Mesenchymal stem cell (in vitro differentiated cells and primary cell): ENCODE measurements at regions not wholly inside any gene's neighbourhood (a gene's known extent, or its start where the extent isn't known, plus 50 kb on each side); places are given as distances from the start of the nearest gene placed in this dataset.

Source experiments
- DNase-seq: peaks from one replicate; pipeline ENCODE4 v3.0.0-alpha.2; 2013
- H2AFZ ChIP-seq: one replicate; pipeline ENCODE4 v1.6.1; 2013; ENCODE audit warnings: low read depth, mild to moderate bottlenecking, control low read depth, inconsistent platforms, low read length, moderate library complexity
- H2AK5ac ChIP-seq: 2 replicates; pipeline ENCODE4 v1.6.1; 2013; ENCODE audit warnings: low read length, moderate library complexity, mild to moderate bottlenecking, inconsistent platforms; ENCODE audit not compliant: severe bottlenecking
- H2BK120ac ChIP-seq: one replicate; pipeline ENCODE4 v1.6.1; 2013; ENCODE audit warnings: low read depth, mild to moderate bottlenecking, inconsistent platforms, low read length, moderate library complexity
- H2BK12ac ChIP-seq, 2 experiments: one replicate each; pipeline ENCODE4 v1.6.1; 2013; ENCODE audit warnings: inconsistent platforms in 2 of 2, low read length in 2 of 2, mild to moderate bottlenecking in 2 of 2, moderate library complexity in 2 of 2, control low read depth in 1 of 2
- H2BK15ac ChIP-seq: one replicate; pipeline ENCODE4 v1.6.1; 2013; ENCODE audit warnings: mild to moderate bottlenecking, low read depth, inconsistent platforms; ENCODE audit not compliant: poor library complexity, severe bottlenecking
- H2BK5ac ChIP-seq: 2 replicates; pipeline ENCODE4 v1.6.1; 2013; ENCODE audit warnings: low read depth, mild to moderate bottlenecking, low read length, control low read depth, inconsistent platforms; ENCODE audit not compliant: poor library complexity, severe bottlenecking
- H3K14ac ChIP-seq, 2 experiments: one replicate each; pipeline ENCODE4 v1.6.1; 2013; ENCODE audit warnings: inconsistent platforms in 2 of 2, low read length in 2 of 2, control low read depth in 1 of 2, mild to moderate bottlenecking in 1 of 2, moderate library complexity in 1 of 2
- H3K18ac ChIP-seq, 2 experiments: one replicate each; pipeline ENCODE4 v1.6.1; 2013; ENCODE audit warnings: inconsistent platforms in 2 of 2, low read length in 2 of 2, control low read depth in 1 of 2, low read depth in 1 of 2, mild to moderate bottlenecking in 1 of 2
- H3K23ac ChIP-seq, 2 experiments: one replicate each; pipeline ENCODE4 v1.6.1; 2013; ENCODE audit warnings: inconsistent platforms in 2 of 2, low read length in 2 of 2, mild to moderate bottlenecking in 2 of 2, moderate library complexity in 2 of 2, control low read depth in 1 of 2
- H3K27ac ChIP-seq: 2 replicates; pipeline ENCODE4 v1.5.1; 2013; ENCODE audit warnings: mild to moderate bottlenecking, moderate library complexity, low read length, control low read depth, inconsistent platforms; ENCODE audit not compliant: poor library complexity, severe bottlenecking
- H3K27me3 ChIP-seq, 2 experiments: 2 replicates each; pipeline versions ENCODE4 v1.6.1 to v1.7.0; 2013; ENCODE audit warnings: low read length in 2 of 2, mild to moderate bottlenecking in 2 of 2, moderate library complexity in 2 of 2, control low read depth in 1 of 2, inconsistent platforms in 1 of 2; ENCODE audit not compliant: control insufficient read depth in 1 of 2, insufficient read depth in 1 of 2
- H3K36me3 ChIP-seq, 2 experiments: 2 replicates each; pipeline versions ENCODE4 v1.6.1 to v1.7.0; 2013; ENCODE audit warnings: low read length in 2 of 2, control low read depth in 1 of 2, inconsistent platforms in 1 of 2, low read depth in 1 of 2, mild to moderate bottlenecking in 1 of 2; ENCODE audit not compliant: insufficient read depth in 2 of 2, control insufficient read depth in 1 of 2
- H3K4ac ChIP-seq, 2 experiments: one replicate each; pipeline ENCODE4 v1.6.1; 2013; ENCODE audit warnings: inconsistent platforms in 2 of 2, low read length in 2 of 2, mild to moderate bottlenecking in 2 of 2, moderate library complexity in 2 of 2, control low read depth in 1 of 2, low read depth in 1 of 2
- H3K4me1 ChIP-seq: 2 replicates; pipeline ENCODE4 v1.6.1; 2013; ENCODE audit warnings: low read depth, low read length, control low read depth; ENCODE audit not compliant: control insufficient read depth, insufficient read depth
- H3K4me2 ChIP-seq: 2 replicates; pipeline ENCODE4 v1.6.1; 2013; ENCODE audit warnings: low read length, mild to moderate bottlenecking, inconsistent platforms; ENCODE audit not compliant: poor library complexity, severe bottlenecking
- H3K4me3 ChIP-seq, 2 experiments: 2 replicates each; pipeline versions ENCODE4 v1.5.1 to v1.7.0; 2013; ENCODE audit warnings: low read length in 2 of 2, mild to moderate bottlenecking in 2 of 2, control low read depth in 1 of 2, low read depth in 1 of 2; ENCODE audit not compliant: insufficient read depth in 1 of 2
- H3K79me1 ChIP-seq: replicated peaks from 2 replicates; pipeline ENCODE4 v1.6.1; 2013; ENCODE audit warnings: mild to moderate bottlenecking, control low read depth, low read length, inconsistent platforms; ENCODE audit not compliant: poor library complexity, severe bottlenecking
- H3K9ac ChIP-seq: 2 replicates; pipeline ENCODE4 v1.7.0; 2013; ENCODE audit warnings: mild to moderate bottlenecking, low read length, moderate library complexity
- H3K9me3 ChIP-seq: 2 replicates; pipeline ENCODE4 v1.7.0; 2013; ENCODE audit warnings: mild to moderate bottlenecking, low read length; ENCODE audit not compliant: control insufficient read depth
- H4K8ac ChIP-seq: one replicate; pipeline ENCODE4 v1.6.1; 2013; ENCODE audit warnings: inconsistent platforms, mild to moderate bottlenecking, low read length, moderate library complexity
- H4K91ac ChIP-seq: one replicate; pipeline ENCODE4 v1.6.1; 2013; ENCODE audit warnings: mild to moderate bottlenecking, low read length, inconsistent platforms
- WGBS: methylation state at CpG from one replicate; pipeline ENCODE4 v1.1.7; 2013; ENCODE audit warnings: mixed read lengths; 5-methylcytosine and 5-hydroxymethylcytosine counted together

DNA sequence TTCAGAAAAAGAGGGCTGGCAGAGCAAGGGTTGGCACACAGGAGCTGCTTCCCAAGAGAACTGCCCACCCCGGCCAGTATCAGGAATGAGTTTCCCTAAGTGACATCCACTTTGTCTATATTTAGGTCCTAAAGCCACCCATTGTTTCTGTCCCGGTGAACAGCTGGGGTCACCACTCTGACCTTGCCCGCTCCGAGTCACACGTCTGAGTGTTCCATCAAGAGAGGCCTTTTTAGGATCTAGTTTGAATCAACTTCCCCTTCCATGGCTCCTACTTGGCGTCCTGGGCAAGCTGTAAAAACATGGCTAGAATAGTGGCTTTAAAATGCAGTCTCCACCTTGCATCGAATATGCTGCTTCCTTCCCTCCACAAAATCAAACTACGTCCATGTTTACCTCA lies 109.6 kb upstream of the ARHGEF3 start:
- DNase-seq: no peak

GRCh38 chr3:56909349-56909748 lies 107.6 kb upstream of the ARHGEF3 start:
- H4K91ac ChIP-seq: no peak overlapping the region
- no peak overlapping the region for H3K9ac ChIP-seq
- H2BK15ac ChIP-seq: no peak overlapping the region
- no peak overlapping the region for H2BK120ac ChIP-seq
- no peaks in the 10 kb centered on the region for H3K4me1 ChIP-seq
- H3K27ac ChIP-seq: no peak overlapping the region
- no peak overlapping the region for H4K8ac ChIP-seq
- H3K18ac ChIP-seq: no peak overlapping the region
- H3K27me3 ChIP-seq: no peaks in the 10 kb centered on the region
- no peak overlapping the region for H3K14ac ChIP-seq
- no peak for DNase-seq
- WGBS: 82% methylated on average over 5 of the region's 6 CpGs
- no peak overlapping the region for H2AFZ ChIP-seq
- no peaks in the 10 kb centered on the region for H3K79me1 ChIP-seq
- H3K23ac ChIP-seq: no peak overlapping the region
- no peak overlapping the region for H3K4me3 ChIP-seq
- no peak overlapping the region for H2AK5ac ChIP-seq
- peaks cover 0 to 5% of the 10 kb centered on the region in 2 experiments for H3K36me3 ChIP-seq
- H3K4ac ChIP-seq: no peak overlapping the region
- no peak overlapping the region for H3K4me2 ChIP-seq
- H3K9me3 ChIP-seq: no peaks in the 10 kb centered on the region
- H2BK5ac ChIP-seq: no peak overlapping the region
- H2BK12ac ChIP-seq: no peak overlapping the region

More for the DNA sequence above, 109.6 kb upstream of the ARHGEF3 start:
- H3K4me3 ChIP-seq: no peak overlapping the region
- H3K4ac ChIP-seq: no peak overlapping the region
- no peak overlapping the region for H2BK15ac ChIP-seq
- no peak overlapping the region for H2BK120ac ChIP-seq
- H3K4me1 ChIP-seq: no peaks in the 10 kb centered on the region
- H2AK5ac ChIP-seq: no peak overlapping the region
- peaks cover 0 to 5% of the 10 kb centered on the region in 2 experiments for H3K27me3 ChIP-seq
- H4K91ac ChIP-seq: no peak overlapping the region
- H3K9ac ChIP-seq: no peak overlapping the region
- no peak overlapping the region for H3K23ac ChIP-seq
- no peaks in the 10 kb centered on the region for H3K79me1 ChIP-seq
- no peak overlapping the region for H3K27ac ChIP-seq
- no peak overlapping the region for H3K4me2 ChIP-seq
- H2BK12ac ChIP-seq: no peak overlapping the region
- 76% methylated on average over 8 of the region's 8 CpGs for WGBS
- H3K9me3 ChIP-seq: no peaks in the 10 kb centered on the region
- H2BK5ac ChIP-seq: no peak overlapping the region
- no peak overlapping the region for H2AFZ ChIP-seq
- H3K14ac ChIP-seq: no peak overlapping the region
- H3K18ac ChIP-seq: no peak overlapping the region
- H3K36me3 ChIP-seq: peaks cover 0 to 5% of the 10 kb centered on the region in 2 experiments
- no peak overlapping the region for H4K8ac ChIP-seq

DNA sequence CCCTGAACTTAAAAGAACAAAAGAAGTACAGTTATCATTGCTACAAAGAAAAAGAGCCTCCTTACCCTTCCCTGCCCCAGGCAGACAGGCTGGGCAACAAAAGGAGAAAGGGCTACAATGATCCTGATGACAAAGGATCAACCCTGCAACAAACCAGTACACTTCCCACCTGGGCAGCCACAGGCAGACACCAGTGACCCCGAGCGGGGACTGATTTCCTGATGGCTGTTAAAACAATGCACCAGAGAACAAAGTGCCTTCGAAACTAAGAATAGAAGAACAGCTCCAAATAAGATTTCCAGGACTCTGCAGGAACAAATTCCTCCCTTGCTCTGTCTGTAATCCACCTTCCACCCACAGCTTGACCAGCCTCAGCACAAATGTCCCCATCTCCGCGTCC lies 106.3 kb upstream of the ARHGEF3 start:
- Histone ChIP-seq H2AK5ac (no peak overlapping the region), H2AFZ (no peak overlapping the region), H3K36me3 (peaks cover 0 to 5% of the 10 kb centered on the region in 2 experiments), H4K91ac (no peak overlapping the region), H4K8ac (no peak overlapping the region), H3K4me1 (no peaks in the 10 kb centered on the region), H3K23ac (no peak overlapping the region), H3K14ac (no peak overlapping the region), H2BK15ac (no peak overlapping the region), H2BK120ac (no peak overlapping the region), H3K18ac (no peak overlapping the region), H3K79me1 (no peaks in the 10 kb centered on the region), H3K4me3 (no peak overlapping the region), H3K27me3 (no peaks in the 10 kb centered on the region), H2BK5ac (no peak overlapping the region), H3K4ac (no peak overlapping the region), H3K9me3 (no peaks in the 10 kb centered on the region), H3K27ac (no peak overlapping the region), H3K4me2 (no peak overlapping the region), H2BK12ac (no peak overlapping the region), H3K9ac (no peak overlapping the region)
- 88% methylated on average over 5 of the region's 5 CpGs for WGBS
- DNase-seq: no peak

DNA sequence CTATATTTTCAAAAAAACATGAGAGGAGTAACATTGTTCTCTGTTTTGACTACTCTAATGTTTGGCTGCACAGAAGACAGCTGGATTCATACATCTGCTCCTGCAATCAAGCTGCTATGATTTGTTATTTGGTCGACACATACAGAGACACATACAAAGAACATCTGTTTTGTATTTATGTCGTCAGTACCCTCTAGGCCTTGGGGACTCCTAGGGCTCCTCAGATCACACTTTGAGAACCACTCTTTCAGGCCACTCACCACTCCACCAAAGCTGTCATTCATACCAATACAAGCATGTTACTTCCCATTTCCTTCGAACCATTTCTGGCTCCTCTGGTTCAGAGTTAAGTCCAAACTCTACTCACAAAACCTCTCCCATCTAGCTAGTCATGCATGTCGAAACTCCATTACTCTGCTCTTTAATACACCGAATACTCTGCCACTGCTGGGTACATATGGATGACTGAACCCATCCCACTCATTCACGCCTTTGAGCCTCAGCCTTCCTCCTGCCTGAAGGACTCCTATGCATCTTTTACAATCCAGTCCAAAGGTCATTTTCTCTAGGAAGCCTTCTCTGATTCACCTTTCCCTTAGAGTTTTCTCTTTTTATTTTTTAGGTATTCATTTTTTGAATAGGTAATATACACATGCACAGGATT lies 102.9 kb upstream of the ARHGEF3 start:
- H2BK5ac ChIP-seq: no peak overlapping the region
- H3K23ac ChIP-seq: no peak overlapping the region
- H3K36me3 ChIP-seq: peaks cover 0 to 3% of the 10 kb centered on the region in 2 experiments
- H2BK120ac ChIP-seq: no peak overlapping the region
- H2BK15ac ChIP-seq: no peak overlapping the region
- H3K18ac ChIP-seq: no peak overlapping the region
- no peaks in the 10 kb centered on the region for H3K4me1 ChIP-seq
- no peak for DNase-seq
- H3K9me3 ChIP-seq: no peaks in the 10 kb centered on the region
- no peak overlapping the region for H3K27ac ChIP-seq
- H3K9ac ChIP-seq: no peak overlapping the region
- H3K27me3 ChIP-seq: no peaks in the 10 kb centered on the region
- no peak overlapping the region for H2AFZ ChIP-seq
- H3K79me1 ChIP-seq: no peaks in the 10 kb centered on the region
- no peak overlapping the region for H4K91ac ChIP-seq
- no peak overlapping the region for H3K4me2 ChIP-seq
- no peak overlapping the region for H3K14ac ChIP-seq
- H2BK12ac ChIP-seq: no peak overlapping the region
- WGBS: 76% methylated on average over 6 of the region's 6 CpGs
- no peak overlapping the region for H3K4ac ChIP-seq
- no peak overlapping the region for H2AK5ac ChIP-seq
- no peak overlapping the region for H3K4me3 ChIP-seq
- H4K8ac ChIP-seq: no peak overlapping the region
